ENCODE measurements at regions not wholly inside any gene's neighbourhood (a gene's known extent, or its start where the extent isn't known, plus 50 kb on each side); places are given as distances from the start of the nearest gene placed in this dataset.
"Not testable (repeated sequence)": the region's sequence is repeated elsewhere in the genome, so short reads cannot be mapped to it uniquely, and the experiment has no call there.

- DNase-seq, result no peak
Measured at GRCh38 chr10:106038246-106038645, 1126.3 kb downstream of the SORCS1 start.

DNA sequence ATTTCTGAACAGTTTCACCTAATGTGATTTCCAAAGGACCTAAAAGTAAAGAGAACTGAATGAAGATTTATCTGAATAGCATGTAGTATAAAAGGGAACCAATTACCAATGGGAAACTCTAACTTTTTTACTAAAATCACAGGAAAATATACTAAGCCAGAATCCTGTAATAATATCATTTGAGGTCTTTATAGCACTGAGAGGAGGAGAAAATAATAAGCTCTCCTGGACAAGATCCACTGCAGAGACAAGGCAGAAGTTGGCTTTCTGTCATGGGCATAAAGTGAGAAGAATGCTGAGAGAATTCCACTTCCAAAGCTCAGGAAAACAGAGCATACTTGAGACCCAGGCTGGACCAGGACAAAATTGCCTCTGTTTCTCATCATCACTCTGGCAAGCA lies 1131.4 kb downstream of the SORCS1 start:
- no peak for DNase-seq

- DNase-seq, result no peak
Measured at GRCh38 chr10:106032450-106033002, 1132.0 kb downstream of the SORCS1 start.

DNA sequence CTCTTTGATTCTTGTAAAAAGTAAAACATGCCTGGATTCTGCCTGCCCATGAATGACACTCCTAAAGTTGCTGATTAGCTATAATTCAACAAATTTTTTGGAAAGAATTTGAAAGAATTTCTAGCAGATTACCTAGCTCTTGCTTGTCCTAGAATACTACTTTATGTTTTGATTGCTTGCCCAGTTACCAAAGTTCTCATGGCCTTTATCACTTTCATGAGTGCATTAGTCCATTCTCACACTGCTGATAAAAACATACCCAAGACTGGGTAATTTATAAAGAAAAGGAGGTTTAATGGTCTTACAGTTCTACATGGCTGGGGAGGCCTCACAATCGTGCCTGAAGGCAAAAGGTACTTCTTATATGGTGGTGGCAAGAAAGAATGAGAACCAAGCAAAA lies 1137.3 kb downstream of the SORCS1 start:
- no peak for DNase-seq

GRCh38 chr10:106025208-106025811 lies 1139.2 kb downstream of the SORCS1 start:
- DNase-seq, result no peak

DNA sequence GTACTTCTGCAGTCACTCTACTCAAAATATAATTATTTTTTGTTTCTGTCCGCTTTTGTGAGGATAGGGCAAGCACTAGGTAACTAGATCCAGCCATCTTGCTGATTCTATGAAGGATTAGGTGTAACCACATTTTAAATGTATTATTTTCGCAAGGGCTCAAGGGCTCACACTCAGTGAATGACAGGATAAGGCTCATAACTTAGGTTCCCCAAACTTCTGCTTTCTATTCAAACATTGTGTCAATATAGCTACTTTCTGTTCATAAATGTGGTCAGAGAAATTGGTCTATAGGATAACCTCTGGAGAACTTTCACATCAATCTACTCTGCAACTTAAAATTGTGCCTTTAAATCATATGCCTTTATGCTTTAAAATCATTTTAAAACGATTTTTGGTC lies 1141.2 kb downstream of the SORCS1 start:
- no peak for DNase-seq

DNA sequence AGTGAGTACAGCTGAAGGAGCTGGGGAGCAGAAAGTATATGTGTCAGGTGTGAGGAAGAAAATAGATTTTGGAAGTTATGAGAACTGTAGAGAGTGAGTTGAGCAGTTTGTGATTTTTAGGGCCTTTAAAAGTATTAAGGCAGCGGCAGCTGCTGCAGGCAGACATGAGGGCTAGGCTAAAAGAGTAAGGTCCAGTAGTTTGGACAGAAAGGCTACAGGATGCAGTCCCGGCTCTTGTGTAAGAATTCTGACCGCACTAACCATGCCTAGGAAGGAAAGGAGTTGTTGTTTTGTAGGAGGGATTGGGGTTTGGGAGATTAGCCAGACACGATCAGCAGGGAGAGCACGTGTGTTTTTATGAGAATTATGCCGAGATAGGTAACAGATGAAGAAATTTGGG lies 1144.9 kb downstream of the SORCS1 start:
- DNase-seq, result not testable (repeated sequence)

GRCh38 chr10:106015369-106016199 lies 1148.9 kb downstream of the SORCS1 start:
- not testable (repeated sequence) for DNase-seq

DNA sequence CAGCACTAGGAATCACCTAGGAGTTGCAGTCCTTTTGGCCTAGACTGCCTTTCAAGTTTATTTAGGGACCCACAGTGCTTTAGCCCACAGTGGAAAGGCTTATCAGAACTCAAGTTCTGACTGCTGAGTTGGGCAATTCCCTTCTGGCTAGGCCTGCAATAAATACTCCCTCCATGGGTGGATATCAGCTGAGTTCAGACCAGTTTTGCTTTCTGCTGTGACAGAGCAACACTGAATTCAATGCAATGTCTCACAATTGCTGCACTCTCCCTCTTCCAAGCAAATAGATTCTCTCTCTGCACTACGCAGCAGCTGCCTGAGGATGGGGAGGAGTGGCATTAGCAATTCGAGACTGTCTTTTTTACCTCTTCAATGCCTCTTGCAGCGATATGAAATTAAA lies 1153.3 kb downstream of the SORCS1 start:
- DNase-seq, result no peak

DNA sequence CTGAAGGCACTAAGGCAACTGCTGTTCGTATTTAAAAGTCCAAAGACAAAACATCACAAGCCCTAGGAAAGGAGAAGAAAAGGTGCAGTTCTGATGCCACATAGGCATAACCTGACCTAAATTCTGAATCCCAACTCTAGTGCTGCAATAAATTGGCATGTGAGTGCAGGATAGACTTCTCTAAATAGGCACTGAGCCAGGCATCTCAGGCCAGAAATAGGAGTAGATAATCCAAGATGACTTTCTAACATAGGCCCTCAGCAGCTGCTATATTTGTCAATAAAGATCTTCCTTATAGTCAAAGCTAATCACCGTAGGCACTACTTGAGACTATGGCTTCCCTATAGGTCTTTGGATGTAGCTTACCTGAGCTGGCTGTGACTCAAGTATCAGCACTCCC lies 1163.8 kb downstream of the SORCS1 start:
- no peak for DNase-seq

GRCh38 chr10:105993609-105994008 lies 1170.9 kb downstream of the SORCS1 start:
- DNase-seq, result no peak

DNA sequence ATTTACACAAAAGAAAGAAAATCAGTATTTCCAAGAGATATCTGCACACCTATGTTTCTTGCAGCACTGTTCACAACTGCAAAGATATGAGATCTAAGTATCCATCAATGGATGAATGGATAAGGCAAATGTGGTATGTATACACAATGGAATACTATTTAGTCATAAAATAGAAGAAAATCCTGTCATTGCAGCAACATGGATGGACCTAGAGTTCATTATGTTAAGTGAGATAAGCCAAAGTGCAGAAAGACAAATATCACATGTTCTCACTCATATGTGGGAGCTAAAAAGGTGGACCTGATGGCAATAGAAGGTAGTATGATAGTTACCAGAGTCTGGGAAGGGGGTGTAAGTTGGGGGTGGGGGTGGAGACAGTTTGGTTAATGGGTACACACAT lies 1171.6 kb downstream of the SORCS1 start:
- DNase-seq, result no peak

- no peak for DNase-seq
Measured at GRCh38 chr10:105990529-105990928, 1174.0 kb downstream of the SORCS1 start.

DNA sequence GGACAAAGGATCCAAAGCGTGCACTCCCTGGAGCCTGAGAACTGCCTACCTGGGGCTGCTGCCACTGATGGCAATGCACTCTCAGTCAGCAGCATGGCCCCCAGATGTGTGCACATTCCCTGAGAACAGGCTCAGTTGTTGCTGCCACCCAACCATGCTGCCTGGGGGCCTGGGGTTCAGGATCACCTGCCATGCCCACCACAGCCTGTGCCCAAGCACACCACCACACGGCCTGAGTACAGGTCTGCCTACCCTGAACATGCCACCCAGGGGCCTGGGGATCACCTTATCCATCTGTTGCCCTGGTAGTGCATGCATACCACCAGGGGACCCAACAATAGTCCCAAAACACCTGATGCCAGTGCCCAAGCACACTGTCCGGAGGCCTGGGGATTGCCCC lies 1174.5 kb downstream of the SORCS1 start:
- no peak for DNase-seq

- DNase-seq, result no peak
Measured at GRCh38 chr10:105988848-105989247, 1175.7 kb downstream of the SORCS1 start.

- no peak for DNase-seq
Measured at GRCh38 chr10:105986912-105987635, 1177.4 kb downstream of the SORCS1 start.

- no peak for DNase-seq
Measured at GRCh38 chr10:105986486-105986885, 1178.0 kb downstream of the SORCS1 start.

DNA sequence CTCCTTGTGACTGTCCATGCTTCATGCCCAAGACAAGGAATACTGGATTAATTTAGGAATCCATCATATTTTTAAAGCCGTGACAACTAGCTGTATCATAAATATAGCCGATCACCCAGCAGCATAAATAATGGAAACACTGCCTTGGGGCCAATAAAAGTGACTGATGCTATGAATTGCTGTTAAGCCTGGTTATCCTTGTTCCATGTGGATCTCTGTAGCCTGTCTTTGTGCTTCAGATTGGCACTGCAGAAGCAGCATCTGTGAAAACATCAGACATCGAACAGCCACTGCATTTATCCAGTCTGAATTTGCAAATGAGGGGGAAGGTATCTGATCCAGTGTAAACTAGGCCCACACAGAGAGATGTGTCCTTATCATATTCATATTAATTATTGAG lies 1181.8 kb downstream of the SORCS1 start:
- DNase-seq, result no peak

DNA sequence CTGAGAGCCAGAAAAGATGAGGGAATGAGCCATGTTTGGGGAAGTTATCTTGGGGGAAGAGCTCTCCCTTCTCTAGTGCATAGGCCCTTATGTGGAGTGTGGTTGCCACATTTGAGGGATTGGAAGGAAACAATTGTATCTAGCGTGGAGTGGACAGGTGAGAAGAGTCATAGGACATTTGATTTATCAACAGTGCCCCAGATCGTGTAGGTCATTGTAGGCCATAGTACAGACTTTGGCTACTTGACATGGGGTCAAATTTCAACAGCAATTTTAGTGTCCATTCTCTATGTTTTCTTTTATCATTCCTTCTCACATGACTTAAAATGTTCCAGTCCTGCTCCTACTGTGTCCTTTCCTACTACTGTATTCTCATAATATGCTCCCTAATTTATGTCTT lies 1182.8 kb downstream of the SORCS1 start:
- DNase-seq, result no peak

DNA sequence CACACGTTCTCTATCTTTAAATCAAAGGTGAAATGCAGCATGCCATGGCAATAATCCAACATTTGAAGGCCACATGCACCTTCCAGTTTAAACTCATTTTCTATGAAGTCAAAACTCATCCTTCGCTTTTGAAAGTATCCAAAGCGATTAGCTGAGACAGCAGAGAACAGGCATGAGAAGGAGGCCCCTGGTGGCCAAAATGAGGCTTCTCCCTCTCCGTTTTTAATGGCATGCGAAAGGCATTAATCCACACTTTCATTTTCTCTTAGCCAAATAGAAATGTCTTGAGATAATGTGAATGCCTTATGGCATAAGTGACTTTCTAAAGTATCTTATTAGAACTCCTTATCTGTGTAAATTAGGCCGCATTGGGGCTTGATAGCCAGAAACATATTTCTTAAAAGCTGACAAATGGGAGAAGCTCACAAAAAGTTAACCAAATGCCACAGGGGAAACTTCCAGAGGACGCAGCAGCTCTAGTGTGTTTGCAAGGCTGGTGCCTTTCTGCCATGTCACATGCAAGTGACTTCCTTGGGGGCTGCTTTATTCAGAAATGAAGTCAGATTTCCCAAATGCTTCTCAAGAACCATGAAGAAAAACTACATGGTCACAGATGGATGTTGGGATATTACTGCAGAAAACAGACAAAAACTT lies 1189.6 kb downstream of the SORCS1 start:
- DNase-seq, result peak; percentile 1

GRCh38 chr10:105973902-105974301 lies 1190.6 kb downstream of the SORCS1 start:
- no peak for DNase-seq

DNA sequence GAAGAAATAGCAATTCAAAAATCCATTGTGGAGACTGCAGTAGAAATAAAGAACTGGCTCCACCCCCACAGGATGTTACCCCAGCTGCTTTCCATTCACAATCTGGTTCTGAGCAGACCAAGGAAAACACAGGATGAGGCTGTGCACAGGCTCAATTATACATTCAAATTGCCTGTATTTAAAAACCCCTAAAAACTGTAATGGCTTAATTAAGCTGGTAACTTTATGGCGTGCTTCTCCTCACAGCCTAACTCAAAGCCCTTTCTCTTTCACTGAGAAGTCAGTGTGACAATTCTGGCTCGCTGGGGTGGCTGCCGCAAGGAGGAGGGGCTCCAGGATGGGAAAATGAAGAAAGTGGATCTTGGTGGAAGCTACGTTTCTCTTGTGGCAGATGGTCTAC lies 1191.1 kb downstream of the SORCS1 start:
- DNase-seq, result no peak

DNA sequence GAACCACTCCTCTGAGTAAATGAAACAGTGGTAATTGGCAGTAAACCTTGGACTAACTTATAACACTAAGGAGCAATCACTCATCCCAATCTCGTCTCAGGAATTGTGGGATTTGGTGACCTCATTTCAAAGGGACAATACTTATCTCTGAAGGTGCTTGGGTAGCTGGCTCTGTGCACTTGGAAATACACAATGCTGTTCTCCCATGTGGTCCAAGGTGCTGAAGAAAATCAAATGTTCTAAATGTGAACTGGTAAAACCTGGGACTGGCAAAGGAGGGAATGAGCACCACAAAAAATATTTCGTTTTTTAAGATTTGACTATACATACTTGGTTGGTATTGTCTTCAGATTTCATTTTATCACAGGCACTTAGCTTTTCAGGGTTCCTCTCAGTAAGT lies 1193.0 kb downstream of the SORCS1 start:
- DNase-seq, result no peak

Measured in NCI-H446 treated with DMSO at 0.1 percent for 48 hours (cell line).